IPS-18c (cell line): ENCODE measurements at regions not wholly inside any gene's neighbourhood (a gene's known extent, or its start where the extent isn't known, plus 50 kb on each side); places are given as distances from the start of the nearest gene placed in this dataset.
"Not testable (repeated sequence)": the region's sequence is repeated elsewhere in the genome, so short reads cannot be mapped to it uniquely, and the experiment has no call there.

Experiments used
- H3K4me3 ChIP-seq: 2 replicates; pipeline ENCODE4 v1.7.0; 2013; ENCODE audit warnings: low read depth, mild to moderate bottlenecking, low read length, moderate library complexity; ENCODE audit not compliant: insufficient read depth
- H3K9me3 ChIP-seq: one replicate; pipeline ENCODE4 v1.6.1; 2013; ENCODE audit warnings: mild to moderate bottlenecking, low read length, moderate library complexity; ENCODE audit not compliant: control insufficient read depth, insufficient read depth

- no peaks in the 10 kb centered on the region for H3K9me3 ChIP-seq
- no peak overlapping the region for H3K4me3 ChIP-seq
Observed at GRCh38 chr5:17326600-17327037, 109.2 kb downstream of the BASP1 start.

- H3K4me3 ChIP-seq: no peak overlapping the region
- H3K9me3 ChIP-seq: no peaks in the 10 kb centered on the region
Observed at GRCh38 chr5:17327048-17327625, 109.7 kb downstream of the BASP1 start.

GRCh38 chr5:17329571-17329970 lies 112.1 kb downstream of the BASP1 start:
- Histone ChIP-seq H3K9me3 (no peaks in the 10 kb centered on the region), H3K4me3 (no peak overlapping the region)

GRCh38 chr5:17330386-17330785 lies 113.0 kb downstream of the BASP1 start:
- Histone ChIP-seq H3K9me3 (no peaks in the 10 kb centered on the region), H3K4me3 (no peak overlapping the region)

GRCh38 chr5:17331651-17332050 lies 114.2 kb downstream of the BASP1 start:
- Histone ChIP-seq H3K9me3 (no peaks in the 10 kb centered on the region), H3K4me3 (no peak overlapping the region)

GRCh38 chr5:17333755-17334154 lies 116.3 kb downstream of the BASP1 start:
- H3K4me3 ChIP-seq: no peak overlapping the region
- H3K9me3 ChIP-seq: no peaks in the 10 kb centered on the region

- H3K9me3 ChIP-seq: no peaks in the 10 kb centered on the region
- H3K4me3 ChIP-seq: no peak overlapping the region
Observed at GRCh38 chr5:17336054-17336453, 118.6 kb downstream of the BASP1 start.

- H3K4me3 ChIP-seq, H3K9me3 ChIP-seq: not testable (repeated sequence)
Observed at GRCh38 chr5:17336723-17337122, 119.3 kb downstream of the BASP1 start.

GRCh38 chr5:17339841-17340240 lies 122.4 kb downstream of the BASP1 start:
- Histone ChIP-seq H3K4me3 (no peak overlapping the region), H3K9me3 (no peaks in the 10 kb centered on the region)

GRCh38 chr5:17340379-17340778 lies 122.9 kb downstream of the BASP1 start:
- no peaks in the 10 kb centered on the region for H3K9me3 ChIP-seq
- H3K4me3 ChIP-seq: no peak overlapping the region

GRCh38 chr5:17340819-17341218 lies 123.4 kb downstream of the BASP1 start:
- Histone ChIP-seq H3K4me3 (no peak overlapping the region), H3K9me3 (no peaks in the 10 kb centered on the region)

GRCh38 chr5:17343675-17344074 lies 126.2 kb downstream of the BASP1 start:
- H3K9me3 ChIP-seq: no peaks in the 10 kb centered on the region
- no peak overlapping the region for H3K4me3 ChIP-seq

GRCh38 chr5:17346811-17347210 lies 129.4 kb downstream of the BASP1 start:
- H3K4me3 ChIP-seq: no peak overlapping the region
- H3K9me3 ChIP-seq: no peaks in the 10 kb centered on the region

- no peak overlapping the region for H3K4me3 ChIP-seq
- H3K9me3 ChIP-seq: no peaks in the 10 kb centered on the region
Observed at GRCh38 chr5:17352223-17352622, 134.8 kb downstream of the BASP1 start.

GRCh38 chr5:17354265-17354664 lies 136.8 kb downstream of the BASP1 start:
- Histone ChIP-seq H3K4me3 (no peak overlapping the region), H3K9me3 (no peaks in the 10 kb centered on the region)

- Histone ChIP-seq H3K9me3 (no peaks in the 10 kb centered on the region), H3K4me3 (no peak overlapping the region)
Observed at GRCh38 chr5:17355586-17356346, 138.3 kb downstream of the BASP1 start.

GRCh38 chr5:17356551-17356950 lies 139.1 kb downstream of the BASP1 start:
- Histone ChIP-seq H3K9me3 (no peaks in the 10 kb centered on the region), H3K4me3 (no peak overlapping the region)

- no peak overlapping the region for H3K4me3 ChIP-seq
- H3K9me3 ChIP-seq: no peaks in the 10 kb centered on the region
Observed at GRCh38 chr5:17357504-17357903, 140.1 kb downstream of the BASP1 start.

- no peaks in the 10 kb centered on the region for H3K9me3 ChIP-seq
- H3K4me3 ChIP-seq: no peak overlapping the region
Observed at GRCh38 chr5:17358031-17358430, 140.0 kb upstream of the TAF11L2 start.
